Caco-2 (cell line): ENCODE measurements at regions not wholly inside any gene's neighbourhood (a gene's known extent, or its start where the extent isn't known, plus 50 kb on each side); places are given as distances from the start of the nearest gene placed in this dataset.

Experiments
- BruUV-seq: library from RNA; stranded (reverse); fragments of 400-500 nt; replicated peaks from 2 replicates; lab custom pipeline; 2021; lab: Mats Ljungman, UMichigan
- CTCF ChIA-PET: fragments of 300-600 bp; sonication (Branson Sonifier 250); formaldehyde crosslinking; loops from one replicate; lab custom pipeline; 2022; ENCODE audit warnings: antibody characterized with exemption; lab: Charles Lee
- POLR2A ChIA-PET: fragments of 300-600 bp; sonication (Branson Sonifier 250); formaldehyde crosslinking; loops from one replicate; lab custom pipeline; 2022; ENCODE audit warnings: antibody characterized with exemption; lab: Charles Lee
- DNase-seq, 2 experiments: peaks; one replicate each; pipeline versions ENCODE4 v3.0.0 to v3.0.0-alpha.2; 2020 to 2022
- H3K27me3 ChIP-seq: replicated peaks from 2 replicates; pipeline ENCODE4 v1.6.0; 2011; ENCODE audit warnings: low read length; ENCODE audit not compliant: control insufficient read depth, insufficient read depth
- H3K36me3 ChIP-seq: 2 replicates; pipeline ENCODE4 v1.5.1; 2011; ENCODE audit warnings: low read length; ENCODE audit not compliant: control insufficient read depth, insufficient read depth
- H3K4me1 ChIP-seq: fragments of 250-450 bp; sonication (Bioruptor Pico); 2 replicates; pipeline ENCODE4 v1.5.1; 2020; ENCODE audit warnings: mild to moderate bottlenecking
- H3K4me3 ChIP-seq: 2 replicates; pipeline ENCODE4 v1.5.1; 2011; ENCODE audit warnings: low read depth, mild to moderate bottlenecking, control low read depth, low read length
- H3K9me3 ChIP-seq: fragments of 250-450 bp; sonication (Bioruptor Pico); 2 replicates; pipeline ENCODE4 v1.5.1; 2020; ENCODE audit warnings: mild to moderate bottlenecking, moderate library complexity
- H3K27ac Mint-ChIP-seq: one replicate; pipeline ENCODE4 v1.8.0; 2022; ENCODE audit warnings: mixed read lengths; ENCODE audit not compliant: unreplicated experiment
- H3K27me3 Mint-ChIP-seq: one replicate; pipeline ENCODE4 v1.8.0; 2022; ENCODE audit warnings: mixed read lengths; ENCODE audit not compliant: insufficient read depth, unreplicated experiment
- H3K36me3 Mint-ChIP-seq: one replicate; pipeline ENCODE4 v1.8.0; 2022; ENCODE audit warnings: mild to moderate bottlenecking, mixed read lengths; ENCODE audit not compliant: insufficient read depth, unreplicated experiment
- H3K4me1 Mint-ChIP-seq: one replicate; pipeline ENCODE4 v1.8.0; 2022; ENCODE audit warnings: low read depth, mixed read lengths; ENCODE audit not compliant: unreplicated experiment
- H3K4me3 Mint-ChIP-seq: one replicate; pipeline ENCODE4 v1.8.0; 2022; ENCODE audit warnings: mild to moderate bottlenecking, moderate library complexity, mixed read lengths; ENCODE audit not compliant: unreplicated experiment
- H3K9me3 Mint-ChIP-seq: one replicate; pipeline ENCODE4 v1.8.0; 2022; ENCODE audit warnings: mixed read lengths; ENCODE audit not compliant: unreplicated experiment
- intact Hi-C: fragments of 100-400 bp; cut with micrococcal nuclease; formaldehyde crosslinking; loops from one replicate; pipeline ENCODE4 v1.10.0; 2022; ENCODE audit not compliant: unreplicated experiment
- TF ChIP-seq, protein P1 (sequence below), 2 experiments: fragments of 200-600 bp in 1 of 2; IDR thresholded peaks; 1 replicate in 1 of 2; 2 replicates in 1 of 2; pipeline versions ENCODE4 v1.5.1 to v1.8.0; 2011 to 2022; ENCODE audit warnings: antibody characterized with exemption in 1 of 2, control low read depth in 1 of 2, inconsistent platforms in 1 of 2, low read depth in 1 of 2, low read length in 1 of 2, mild to moderate bottlenecking in 1 of 2, moderate library complexity in 1 of 2; ENCODE audit not compliant: insufficient read depth in 1 of 2, severe bottlenecking in 1 of 2, unreplicated experiment in 1 of 2

DNA sequence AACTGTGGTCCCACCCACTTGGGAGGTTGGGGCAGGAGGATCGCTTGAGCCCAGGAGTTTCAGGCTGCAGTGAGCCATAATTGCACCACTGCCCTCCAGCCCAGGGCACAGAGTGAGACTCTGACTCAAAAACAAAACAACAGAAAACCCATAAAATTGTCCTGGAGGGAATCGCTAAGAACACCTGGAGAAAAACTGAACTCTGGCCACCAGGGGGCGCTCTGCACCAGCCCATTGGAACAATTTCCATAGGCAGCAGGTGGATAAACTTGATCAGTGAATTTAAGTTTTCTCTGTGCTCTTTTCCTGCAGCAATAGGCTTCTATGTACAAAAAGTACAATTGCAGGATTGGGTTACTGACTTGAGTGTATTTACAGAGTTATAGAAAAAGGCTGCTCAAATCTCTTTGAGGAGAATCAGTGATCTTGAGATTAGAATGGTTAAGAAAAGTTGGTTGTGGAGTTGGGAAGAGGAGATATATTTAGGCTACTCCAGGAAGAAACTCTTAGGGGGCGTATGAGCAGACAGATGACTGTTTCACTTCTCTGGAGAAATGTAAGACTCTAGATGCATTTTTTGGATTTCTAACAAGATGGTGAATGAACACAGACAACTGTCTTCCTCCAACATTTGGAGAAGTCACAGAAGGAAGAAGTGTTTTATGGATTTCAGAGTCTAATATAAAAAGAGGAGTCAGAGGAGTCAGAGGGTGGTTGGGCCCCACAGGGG lies 274.9 kb upstream of the GALNT17 start:
- Mint-ChIP-seq H3K4me3 (no peak overlapping the region), H3K36me3 (no peaks in the 10 kb centered on the region), H3K27ac (no peak overlapping the region), H3K27me3 (no peaks in the 10 kb centered on the region), H3K9me3 (peaks cover under 1% of the 10 kb centered on the region), H3K4me1 (no peaks in the 10 kb centered on the region)
- H3K9me3 ChIP-seq: no peaks in the 10 kb centered on the region
- no peaks in the 10 kb centered on the region for H3K27me3 ChIP-seq
- BruUV-seq: no TSS peak
- ChIA-PET CTCF (no interaction called here), POLR2A (no interaction called here)
- H3K4me3 ChIP-seq: no peak overlapping the region
- TF ChIP-seq, protein P1, sequence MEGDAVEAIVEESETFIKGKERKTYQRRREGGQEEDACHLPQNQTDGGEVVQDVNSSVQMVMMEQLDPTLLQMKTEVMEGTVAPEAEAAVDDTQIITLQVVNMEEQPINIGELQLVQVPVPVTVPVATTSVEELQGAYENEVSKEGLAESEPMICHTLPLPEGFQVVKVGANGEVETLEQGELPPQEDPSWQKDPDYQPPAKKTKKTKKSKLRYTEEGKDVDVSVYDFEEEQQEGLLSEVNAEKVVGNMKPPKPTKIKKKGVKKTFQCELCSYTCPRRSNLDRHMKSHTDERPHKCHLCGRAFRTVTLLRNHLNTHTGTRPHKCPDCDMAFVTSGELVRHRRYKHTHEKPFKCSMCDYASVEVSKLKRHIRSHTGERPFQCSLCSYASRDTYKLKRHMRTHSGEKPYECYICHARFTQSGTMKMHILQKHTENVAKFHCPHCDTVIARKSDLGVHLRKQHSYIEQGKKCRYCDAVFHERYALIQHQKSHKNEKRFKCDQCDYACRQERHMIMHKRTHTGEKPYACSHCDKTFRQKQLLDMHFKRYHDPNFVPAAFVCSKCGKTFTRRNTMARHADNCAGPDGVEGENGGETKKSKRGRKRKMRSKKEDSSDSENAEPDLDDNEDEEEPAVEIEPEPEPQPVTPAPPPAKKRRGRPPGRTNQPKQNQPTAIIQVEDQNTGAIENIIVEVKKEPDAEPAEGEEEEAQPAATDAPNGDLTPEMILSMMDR (IDR thresholded peaks at IDR 0.05; ENCODE audit: insufficient read depth in 1 of 2, low read depth in 1 of 2, low read length in 1 of 2, severe bottlenecking in 1 of 2, unreplicated experiment in 1 of 2): peak; percentile 76 to 91
- H3K4me1 ChIP-seq: no peaks in the 10 kb centered on the region
- intact Hi-C loops: loop anchor here (5.0 kb wide), 2 partner anchors 120 to 865 kb away; no protein-coding TSS in a partner anchor
- no peaks in the 10 kb centered on the region for H3K36me3 ChIP-seq
- peak; percentile 55 to 76 for DNase-seq

DNA sequence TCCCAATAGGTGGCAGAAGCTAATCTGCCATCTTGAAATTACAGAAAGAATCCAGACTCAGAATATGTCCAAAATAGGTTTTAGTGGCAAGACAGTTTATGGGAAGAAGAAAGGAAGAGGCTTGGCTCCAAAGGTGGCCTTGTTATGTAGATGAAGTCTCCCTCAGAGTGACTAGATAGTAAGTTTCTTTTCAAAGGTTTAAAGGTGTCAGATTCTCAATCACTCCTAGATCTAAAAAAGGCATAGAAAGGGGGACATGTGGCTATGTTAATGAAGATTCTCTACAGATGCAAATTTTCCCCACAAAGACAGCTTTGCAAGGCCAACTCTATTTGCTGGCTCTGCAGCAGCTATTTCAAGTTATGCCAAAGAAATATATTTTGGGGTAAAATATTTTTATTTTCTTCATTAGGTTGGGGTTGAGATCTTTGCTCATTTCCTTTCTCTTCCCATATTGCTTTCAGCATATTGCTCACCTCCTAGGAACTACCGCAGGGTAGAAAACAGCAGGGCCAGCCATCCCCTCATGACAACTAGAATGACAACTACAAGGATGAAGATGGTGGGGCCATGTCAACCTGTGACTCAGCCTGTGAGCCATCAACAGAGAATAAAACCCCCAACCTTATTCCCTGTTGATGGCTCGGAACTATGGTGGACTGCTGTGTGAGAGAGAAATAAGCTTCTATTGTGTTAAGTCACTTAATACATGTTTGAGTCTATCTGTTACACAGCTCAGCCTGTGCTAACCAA lies 274.0 kb upstream of the GALNT17 start:
- Mint-ChIP-seq H3K27me3 (no peaks in the 10 kb centered on the region), H3K36me3 (no peaks in the 10 kb centered on the region), H3K9me3 (peaks cover 10% of the 10 kb centered on the region), H3K4me1 (no peaks in the 10 kb centered on the region), H3K27ac (no peak overlapping the region), H3K4me3 (no peak overlapping the region)
- Histone ChIP-seq H3K9me3 (no peaks in the 10 kb centered on the region), H3K27me3 (no peaks in the 10 kb centered on the region), H3K36me3 (no peaks in the 10 kb centered on the region), H3K4me1 (no peaks in the 10 kb centered on the region), H3K4me3 (no peak overlapping the region)
- TF ChIP-seq, protein P1 (IDR thresholded peaks at IDR 0.05; ENCODE audit: insufficient read depth in 1 of 2, low read depth in 1 of 2, low read length in 1 of 2, severe bottlenecking in 1 of 2, unreplicated experiment in 1 of 2): no peak
- no peak for DNase-seq
- BruUV-seq: no TSS peak
- intact Hi-C loops: loop anchor here (5.0 kb wide), 2 partner anchors 119 to 864 kb away; no protein-coding TSS in a partner anchor
- CTCF ChIA-PET: no interaction called here
- POLR2A ChIA-PET: no interaction called here

DNA sequence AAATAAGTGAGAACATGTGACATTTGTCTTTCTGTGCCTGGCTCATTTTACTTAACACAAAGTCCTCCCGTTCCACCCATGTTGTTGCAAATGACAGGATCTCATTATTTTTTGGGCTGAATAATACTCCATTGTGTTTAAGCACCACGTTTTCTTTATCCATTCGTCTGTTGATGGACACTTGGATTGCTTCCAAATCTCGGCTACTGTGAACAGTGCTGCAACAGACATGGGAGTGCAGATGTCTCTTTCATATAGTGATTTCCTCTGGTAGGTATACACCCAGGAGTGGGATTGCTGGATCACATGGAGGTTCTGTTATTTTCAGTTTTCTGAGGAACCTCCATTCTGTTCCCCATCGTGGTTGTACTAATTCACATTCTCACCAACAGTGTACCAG lies 264.4 kb upstream of the GALNT17 start:
- Histone ChIP-seq H3K4me3 (no peak overlapping the region), H3K9me3 (peaks cover 5% of the 10 kb centered on the region; the same call in 1 of the 2 replicates), H3K27me3 (no peaks in the 10 kb centered on the region), H3K36me3 (no peaks in the 10 kb centered on the region), H3K4me1 (no peaks in the 10 kb centered on the region)
- Mint-ChIP-seq H3K9me3 (peaks cover 33% of the 10 kb centered on the region), H3K27me3 (no peaks in the 10 kb centered on the region), H3K4me1 (no peaks in the 10 kb centered on the region), H3K27ac (no peak overlapping the region), H3K4me3 (no peak overlapping the region), H3K36me3 (no peaks in the 10 kb centered on the region)
- BruUV-seq: no TSS peak
- DNase-seq: no peak
- intact Hi-C loops: no loop called here
- ChIA-PET CTCF (no interaction called here), POLR2A (no interaction called here)
- TF ChIP-seq, protein P1 (IDR thresholded peaks at IDR 0.05; ENCODE audit: insufficient read depth in 1 of 2, low read depth in 1 of 2, low read length in 1 of 2, severe bottlenecking in 1 of 2, unreplicated experiment in 1 of 2): no peak
